WI38 (cell line): ENCODE measurements at regions not wholly inside any gene's neighbourhood (a gene's known extent, or its start where the extent isn't known, plus 50 kb on each side); places are given as distances from the start of the nearest gene placed in this dataset.

Experiments used
- H3K4me3 ChIP-seq: 2 replicates; pipeline ENCODE4 v1.5.1; 2011; ENCODE audit warnings: low read depth, mild to moderate bottlenecking, control low read depth, low read length
- CTCF ChIP-seq: IDR thresholded peaks from 2 replicates; pipeline ENCODE4 v1.5.1; 2012; ENCODE audit warnings: low read depth, mild to moderate bottlenecking, control low read depth, low read length

DNA sequence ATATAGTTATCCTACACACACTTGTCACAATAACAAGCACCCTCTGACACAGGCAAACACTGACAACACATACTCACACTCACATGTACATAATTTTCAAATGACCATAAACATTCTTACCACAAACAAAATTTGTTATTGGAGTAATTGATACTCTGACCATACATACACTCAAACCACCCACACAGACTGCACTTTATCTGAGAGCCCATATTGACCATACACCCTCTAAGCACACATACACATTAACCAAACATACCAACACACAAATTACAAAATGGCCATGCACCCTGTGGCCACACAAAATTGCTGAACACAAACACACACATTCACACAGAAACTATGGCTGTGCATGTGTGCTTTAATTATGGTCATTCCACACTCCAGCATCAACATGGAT lies 79.1 kb upstream of the FAM120A start:
- TF ChIP-seq CTCF, result no peak
- H3K4me3 ChIP-seq, result no peak overlapping the region

GRCh38 chr9:93376411-93376810 lies 75.1 kb upstream of the FAM120A start:
- TF ChIP-seq CTCF, result no peak

DNA sequence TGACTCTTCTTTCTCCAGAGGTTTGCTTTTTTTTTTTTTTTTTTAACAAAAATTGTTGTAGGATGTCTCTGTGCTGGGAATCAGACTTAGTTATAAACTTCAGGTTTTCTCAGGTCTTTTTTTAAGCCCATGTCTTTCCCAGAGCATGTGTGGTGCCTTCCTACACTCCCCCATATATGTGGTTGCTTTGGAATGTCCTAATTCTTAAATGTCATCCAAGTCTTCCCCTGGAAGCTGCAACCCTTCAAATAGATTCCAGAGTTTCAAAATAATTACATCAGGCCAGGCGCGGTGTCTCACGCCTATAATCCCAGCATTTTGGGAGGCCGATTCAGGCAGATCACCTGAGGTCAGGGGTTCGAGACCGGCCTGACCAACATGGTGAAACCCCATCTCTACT lies 73.2 kb upstream of the FAM120A start:
- H3K4me3 ChIP-seq, result no peak overlapping the region
- TF ChIP-seq CTCF, result no peak

More at GRCh38 chr9:93376411-93376810, 75.1 kb upstream of the FAM120A start:
- H3K4me3 ChIP-seq, result no peak overlapping the region

DNA sequence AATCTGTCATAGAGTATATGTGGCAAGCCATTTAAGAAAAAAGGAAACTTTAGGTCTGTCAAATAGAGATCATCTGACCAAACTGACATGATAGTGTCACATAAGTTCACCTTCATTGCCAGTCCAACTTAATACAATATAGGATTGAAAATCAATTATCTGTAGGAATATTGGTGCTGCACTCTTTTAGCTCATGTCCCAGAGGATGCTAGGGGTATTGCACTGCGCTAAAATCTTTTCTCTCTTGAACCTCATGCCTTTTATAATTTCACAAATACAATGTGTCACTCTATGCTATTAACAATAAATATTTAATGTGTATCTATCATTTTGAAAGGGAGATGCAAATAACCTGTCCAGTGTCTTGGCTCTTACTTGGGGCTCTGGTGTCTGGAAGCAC lies 72.4 kb upstream of the FAM120A start:
- 0 out of 2 replicates have a peak, but pooled peaks have one; percentile 17 for TF ChIP-seq CTCF
- no peak overlapping the region for H3K4me3 ChIP-seq

- no peak for TF ChIP-seq CTCF
- H3K4me3 ChIP-seq, result no peak overlapping the region
Observed at GRCh38 chr9:93380410-93381060, 71.0 kb upstream of the FAM120A start.

GRCh38 chr9:93387791-93388190 lies 63.7 kb upstream of the FAM120A start:
- no peak overlapping the region for H3K4me3 ChIP-seq
- TF ChIP-seq CTCF, result no peak

DNA sequence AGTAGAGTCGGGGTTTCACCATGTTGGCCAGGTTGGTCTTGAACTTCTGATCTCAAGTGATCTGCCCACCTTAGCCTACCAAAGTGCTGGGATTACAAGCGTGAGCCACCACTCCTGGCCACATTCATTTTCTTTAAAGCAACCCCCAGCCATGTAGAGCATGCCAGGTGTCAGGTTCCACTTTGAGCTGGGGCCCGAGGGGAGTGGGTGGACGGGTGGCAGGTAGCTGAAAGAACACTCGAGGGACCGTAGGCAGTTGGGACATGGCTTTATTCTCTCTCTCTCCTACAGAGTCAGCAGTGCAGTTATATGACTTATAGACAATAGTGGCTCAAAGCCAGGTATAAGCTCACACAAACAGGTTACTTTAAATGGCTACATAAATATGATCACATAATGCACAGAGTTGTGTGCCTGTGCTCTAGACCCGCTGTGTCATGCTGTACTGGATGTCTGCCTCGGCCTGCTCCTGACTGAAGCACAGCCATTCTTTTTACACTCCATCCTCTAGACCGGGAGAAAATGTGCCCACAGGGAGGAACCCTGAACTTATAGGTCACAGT lies 60.5 kb upstream of the FAM120A start:
- no peak overlapping the region for H3K4me3 ChIP-seq
- no peak for TF ChIP-seq CTCF
